ENCODE measurements at regions not wholly inside any gene's neighbourhood (a gene's known extent, or its start where the extent isn't known, plus 50 kb on each side); places are given as distances from the start of the nearest gene placed in this dataset.

- no peak for TF ChIP-seq ZNF274 (IDR thresholded peaks at IDR 0.05; ENCODE audit: borderline replicate concordance, extremely low read depth, low read length)
- TF ChIP-seq MAX (IDR thresholded peaks at IDR 0.05): no peak
- no peak for TF ChIP-seq RNF2 (IDR thresholded peaks at IDR 0.05; ENCODE audit: borderline replicate concordance, low read depth, low read length, missing control alignments, poor library complexity, severe bottlenecking)
- TF ChIP-seq GTF2F1 (IDR thresholded peaks at IDR 0.05; ENCODE audit: borderline replicate concordance, low read depth, low read length): no peak
- no peak for TF ChIP-seq ATF2 (IDR thresholded peaks at IDR 0.05; ENCODE audit: low read length)
- TF ChIP-seq BACH1 (IDR thresholded peaks at IDR 0.05; ENCODE audit: low read length): no peak
Observed at GRCh38 chr13:106102786-106103185, 432.7 kb downstream of the EFNB2 start (continued).
